ENCODE measurements at regions not wholly inside any gene's neighbourhood (a gene's known extent, or its start where the extent isn't known, plus 50 kb on each side); places are given as distances from the start of the nearest gene placed in this dataset.

Small RNA genes in the stretch of these regions (small RNA-seq; reads per million reads assigned to genes)
- gene AL359999.1 = 0 reads per million in 2 donors

Measured in adrenal gland (tissue), 2 donors.